GM12878 (cell line): ENCODE measurements at regions not wholly inside any gene's neighbourhood (a gene's known extent, or its start where the extent isn't known, plus 50 kb on each side); places are given as distances from the start of the nearest gene placed in this dataset.

Source experiments
- ATAC-seq: fragments of 200-7000 bp; cut with Tn5 transposase; 3 replicates; pipeline ENCODE4 v1.9.1; 2020; ENCODE audit warnings: mild to moderate bottlenecking, moderate library complexity
- BruUV-seq: library from RNA; stranded (reverse); fragments of 400-500 nt; replicated peaks from 2 replicates; lab custom pipeline; 2021; lab: Mats Ljungman, UMichigan
- CTCF ChIA-PET: fragments of 300-600 bp; sonication (Branson Sonifier 250); formaldehyde crosslinking; extraction: SDS; loops from one replicate; lab custom pipeline; 2021; ENCODE audit warnings: inconsistent platforms; lab: Yijun Ruan, JAX
- POLR2A ChIA-PET: fragments of 350-600 bp; formaldehyde crosslinking; extraction: SDS; loops from one replicate; lab custom pipeline; 2021; ENCODE audit warnings: inconsistent platforms; lab: Charles Lee
- RAD21 ChIA-PET: fragments of 300-600 bp; sonication (Branson Sonifier 250); formaldehyde crosslinking; loops from one replicate; lab custom pipeline; 2023; ENCODE audit warnings: antibody characterized with exemption; ENCODE audit not compliant: unreplicated experiment; lab: Charles Lee
- SMC1A ChIA-PET: fragments of 300-600 bp; sonication (Branson Sonifier 250); formaldehyde crosslinking; loops from one replicate; lab custom pipeline; 2023; ENCODE audit not compliant: unreplicated experiment, uncharacterized antibody; lab: Charles Lee
- DNase-seq: peaks from one replicate; pipeline ENCODE4 v3.0.0-alpha.2; 2011; ENCODE audit warnings: low read depth, low spot score
- FAIRE-seq: peaks from 3 replicates; lab custom pipeline; 2011; peaks lifted over from hg19 to GRCh38; lab: Jason Lieb, UNC
- H2AFZ ChIP-seq: 2 replicates; pipeline ENCODE4 v1.6.0; 2011; ENCODE audit warnings: low read depth, low read length, control low read depth; ENCODE audit not compliant: control insufficient read depth
- H3K27ac ChIP-seq: 2 replicates; pipeline ENCODE4 v1.5.1; 2011; ENCODE audit warnings: control low read depth; ENCODE audit not compliant: control insufficient read depth, insufficient read depth
- H3K27me3 ChIP-seq, 2 experiments: replicated peaks in 1 of 2; 2 replicates each; pipeline versions ENCODE4 v1.6.0 to v1.6.1; 2011; ENCODE audit warnings: low read length in 1 of 2; ENCODE audit not compliant: control insufficient read depth in 2 of 2, insufficient read depth in 2 of 2
- H3K36me3 ChIP-seq, 2 experiments: 2 replicates each; pipeline ENCODE4 v1.5.1; 2011; ENCODE audit warnings: low read length in 1 of 2; ENCODE audit not compliant: control insufficient read depth in 2 of 2, insufficient read depth in 2 of 2
- H3K4me1 ChIP-seq: 2 replicates; pipeline ENCODE4 v1.6.1; 2011; ENCODE audit warnings: mild to moderate bottlenecking, low read length, moderate library complexity, mixed read lengths; ENCODE audit not compliant: control insufficient read depth, insufficient read depth
- H3K4me2 ChIP-seq: 2 replicates; pipeline ENCODE4 v1.6.0; 2011; ENCODE audit warnings: control low read depth; ENCODE audit not compliant: control insufficient read depth, insufficient read depth
- H3K4me3 ChIP-seq: fragments of 200-600 bp; sonication (generic); 2 replicates; pipeline ENCODE4 v1.5.1; 2016
- H3K79me2 ChIP-seq: 2 replicates; pipeline ENCODE4 v1.6.0; 2011; ENCODE audit warnings: low read length; ENCODE audit not compliant: control insufficient read depth, insufficient read depth
- H3K9ac ChIP-seq: 2 replicates; pipeline ENCODE4 v1.8.0; 2011; ENCODE audit warnings: low read length, control low read depth, mixed read lengths; ENCODE audit not compliant: control insufficient read depth, insufficient read depth
- H3K9me3 ChIP-seq: replicated peaks from 3 replicates; pipeline ENCODE4 v1.5.1; 2011; ENCODE audit warnings: mild to moderate bottlenecking, low read length; ENCODE audit not compliant: control insufficient read depth, insufficient read depth
- H4K20me1 ChIP-seq: 2 replicates; pipeline ENCODE4 v1.6.0; 2011; ENCODE audit not compliant: control insufficient read depth, insufficient read depth
- ATF7 ChIP-seq: fragments of 450-650 bp; IDR thresholded peaks from 2 replicates; pipeline ENCODE4 v1.6.1; 2016; ENCODE audit warnings: low read depth, mild to moderate bottlenecking
- CREB1 ChIP-seq: IDR thresholded peaks from 2 replicates; pipeline ENCODE4 v1.6.1; 2012; ENCODE audit warnings: low read depth, mild to moderate bottlenecking, inconsistent platforms
- CTCF ChIP-seq, 3 experiments: IDR thresholded peaks in 2 of 3; conservative IDR thresholded peaks in 1 of 3; 2 replicates each; pipeline ENCODE4 v1.5.1; 2011; ENCODE audit warnings: low read depth in 3 of 3, low read length in 3 of 3, mild to moderate bottlenecking in 3 of 3, control low read depth in 2 of 3, moderate library complexity in 2 of 3, inconsistent platforms in 1 of 3, mixed read lengths in 1 of 3; ENCODE audit not compliant: control insufficient read depth in 2 of 3, insufficient read depth in 1 of 3; ENCODE audit errors: extremely low read depth in 1 of 3
- MLLT1 ChIP-seq: fragments of 450-650 bp; IDR thresholded peaks from 2 replicates; pipeline ENCODE4 v1.6.1; 2016; ENCODE audit warnings: mild to moderate bottlenecking
- NFIC ChIP-seq: IDR thresholded peaks from 2 replicates; pipeline ENCODE4 v1.6.1; 2012; ENCODE audit warnings: low read depth, mild to moderate bottlenecking, inconsistent platforms, low read length, moderate library complexity
- PML ChIP-seq: IDR thresholded peaks from 2 replicates; pipeline ENCODE4 v1.6.1; 2012; ENCODE audit warnings: low read length, inconsistent platforms
- SP1 ChIP-seq: IDR thresholded peaks from one replicate; pipeline ENCODE4 v1.6.1; 2011; ENCODE audit warnings: low read depth, low read length
- TCF12 ChIP-seq: IDR thresholded peaks from 2 replicates; pipeline ENCODE4 v1.6.1; 2011; ENCODE audit warnings: low read depth, mild to moderate bottlenecking, low read length
- WGBS: methylation state at CpG from one replicate; pipeline ENCODE4 v1.1.6; 2016; ENCODE audit warnings: low lambda C conversion rate; ENCODE audit not compliant: insufficient replicate concordance, insufficient coverage; ENCODE audit errors: missing lambda C conversion rate; 5-methylcytosine and 5-hydroxymethylcytosine counted together
- in situ Hi-C: fragments of 300-500 bp; cut with MboI; formaldehyde crosslinking; loops from 9 replicates; pipeline ENCODE4 v1.14.3; 2018; ENCODE audit warnings: mixed read lengths
- intact Hi-C: fragments of 100-400 bp; cut with micrococcal nuclease; formaldehyde crosslinking; loops from one replicate; pipeline ENCODE4 v1.14.2; 2022; ENCODE audit not compliant: unreplicated experiment
- TF ChIP-seq, protein P1 (sequence below): IDR thresholded peaks from 2 replicates; pipeline ENCODE4 v1.6.1; 2011; ENCODE audit warnings: low read depth, low read length, improper control_type of control experiment, borderline replicate concordance
- TF ChIP-seq, protein P2 (sequence below): IDR thresholded peaks from 2 replicates; pipeline ENCODE4 v1.6.1; 2012; ENCODE audit warnings: low read depth, low read length, improper control_type of control experiment

DNA sequence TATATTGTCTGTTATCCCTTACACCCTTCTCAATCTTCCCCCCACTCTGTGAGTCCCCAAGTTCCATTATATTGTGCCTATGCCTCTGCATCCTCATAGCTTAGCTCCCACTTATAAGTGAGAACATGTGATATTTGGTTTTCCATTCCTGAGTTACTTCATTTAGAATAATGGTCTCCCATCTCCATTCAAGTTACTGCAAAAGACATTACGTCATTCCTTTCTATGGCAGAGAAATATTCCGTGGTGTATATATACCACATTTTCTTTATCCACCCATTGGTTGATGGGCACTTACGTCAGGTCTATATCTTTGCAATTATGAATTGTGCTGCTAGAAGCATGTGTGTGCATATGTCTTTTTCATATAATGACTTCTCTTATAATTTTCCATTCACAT, 54.8 kb upstream of the SGCD start:
- ChIA-PET CTCF (no interaction called here), POLR2A (no interaction called here), RAD21 (no interaction called here), SMC1A (no interaction called here)
- intact Hi-C loops, result no loop called here
- Histone ChIP-seq H2AFZ (no peak overlapping the region), H3K79me2 (no peaks in the 10 kb centered on the region), H3K4me1 (no peaks in the 10 kb centered on the region), H3K36me3 (no peaks in the 10 kb centered on the region), H3K9me3 (no peaks in the 10 kb centered on the region), H3K4me3 (no peak overlapping the region), H4K20me1 (no peaks in the 10 kb centered on the region), H3K27ac (no peak overlapping the region), H3K9ac (no peak overlapping the region), H3K4me2 (no peak overlapping the region), H3K27me3 (no peaks in the 10 kb centered on the region)
- WGBS, result 31% methylated on average over 3 of the region's 3 CpGs
- TF ChIP-seq NFIC, result no peak
- peak; percentile 46; the same call in 1 of the 2 replicates for TF ChIP-seq ATF7
- ATAC-seq (no peak), FAIRE-seq (no peak), DNase-seq (no peak)
- in situ Hi-C loops, result no loop called here
- no TSS peak for BruUV-seq

DNA sequence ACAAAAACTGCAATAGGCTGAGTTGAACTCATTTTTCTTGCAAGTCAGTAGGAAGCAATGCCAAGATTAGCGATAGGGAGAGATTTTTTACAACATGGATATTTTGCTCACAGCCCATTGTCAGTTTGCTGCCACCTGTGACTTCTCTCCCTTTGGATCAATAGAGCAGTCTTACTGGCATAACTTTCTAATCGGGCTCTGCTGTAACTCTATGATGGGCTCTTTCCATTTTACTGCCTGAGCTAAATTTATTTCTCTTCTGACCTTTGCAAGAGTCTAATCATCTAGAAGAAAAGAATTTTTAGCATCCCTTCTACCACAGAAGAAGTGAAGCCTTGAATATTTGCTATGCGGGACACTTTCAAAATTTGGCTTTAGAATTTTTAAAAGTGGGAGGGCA, 53.6 kb upstream of the SGCD start:
- ChIA-PET CTCF (no interaction called here), RAD21 (no interaction called here), SMC1A (no interaction called here), POLR2A (no interaction called here)
- Histone ChIP-seq H2AFZ (no peak overlapping the region), H3K27ac (no peak overlapping the region), H3K36me3 (no peaks in the 10 kb centered on the region), H3K4me1 (no peaks in the 10 kb centered on the region), H3K9me3 (no peaks in the 10 kb centered on the region), H4K20me1 (no peaks in the 10 kb centered on the region), H3K4me2 (no peak overlapping the region), H3K4me3 (no peak overlapping the region), H3K27me3 (no peaks in the 10 kb centered on the region), H3K79me2 (no peaks in the 10 kb centered on the region), H3K9ac (no peak overlapping the region)
- intact Hi-C loops, result no loop called here
- FAIRE-seq (no peak), ATAC-seq (no peak), DNase-seq (no peak)
- 30% methylated on average over 3 of the region's 3 CpGs for WGBS
- BruUV-seq, result no TSS peak
- in situ Hi-C loops, result no loop called here
- TF ChIP-seq, protein P1, sequence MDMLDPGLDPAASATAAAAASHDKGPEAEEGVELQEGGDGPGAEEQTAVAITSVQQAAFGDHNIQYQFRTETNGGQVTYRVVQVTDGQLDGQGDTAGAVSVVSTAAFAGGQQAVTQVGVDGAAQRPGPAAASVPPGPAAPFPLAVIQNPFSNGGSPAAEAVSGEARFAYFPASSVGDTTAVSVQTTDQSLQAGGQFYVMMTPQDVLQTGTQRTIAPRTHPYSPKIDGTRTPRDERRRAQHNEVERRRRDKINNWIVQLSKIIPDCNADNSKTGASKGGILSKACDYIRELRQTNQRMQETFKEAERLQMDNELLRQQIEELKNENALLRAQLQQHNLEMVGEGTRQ, result no peak
- TF ChIP-seq, protein P2, sequence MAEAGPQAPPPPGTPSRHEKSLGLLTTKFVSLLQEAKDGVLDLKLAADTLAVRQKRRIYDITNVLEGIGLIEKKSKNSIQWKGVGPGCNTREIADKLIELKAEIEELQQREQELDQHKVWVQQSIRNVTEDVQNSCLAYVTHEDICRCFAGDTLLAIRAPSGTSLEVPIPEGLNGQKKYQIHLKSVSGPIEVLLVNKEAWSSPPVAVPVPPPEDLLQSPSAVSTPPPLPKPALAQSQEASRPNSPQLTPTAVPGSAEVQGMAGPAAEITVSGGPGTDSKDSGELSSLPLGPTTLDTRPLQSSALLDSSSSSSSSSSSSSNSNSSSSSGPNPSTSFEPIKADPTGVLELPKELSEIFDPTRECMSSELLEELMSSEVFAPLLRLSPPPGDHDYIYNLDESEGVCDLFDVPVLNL, result no peak
- TF ChIP-seq NFIC, result no peak
- TF ChIP-seq PML, result no peak
- TF ChIP-seq MLLT1, result no peak
- no peak for TF ChIP-seq CTCF (IDR thresholded peaks at IDR 0.05 in 2 of 3, conservative IDR thresholded peaks at IDR 0.05 in 1 of 3; ENCODE audit: control insufficient read depth in 2 of 3, extremely low read depth in 1 of 3, insufficient read depth in 1 of 3, low read depth in 3 of 3, low read length in 3 of 3)
- TF ChIP-seq CREB1, result no peak
- no peak for TF ChIP-seq SP1
- TF ChIP-seq TCF12, result no peak
